A549 (cell line): ENCODE measurements at regions not wholly inside any gene's neighbourhood (a gene's known extent, or its start where the extent isn't known, plus 50 kb on each side); places are given as distances from the start of the nearest gene placed in this dataset.

ENCODE experiments used
- ATAC-seq, 2 experiments: fragments of 200-7000 bp in 1 of 2; fragments of >200 bp in 1 of 2; cut with Nextera tagmentation in 1 of 2; cut with Tn5 transposase in 1 of 2; 3 replicates each; pipeline versions ENCODE4 v1.8.0 to v1.9.1; 2018 to 2020; ENCODE audit warnings: mild to moderate bottlenecking in 1 of 2, moderate library complexity in 1 of 2
- CTCF ChIA-PET: fragments of 300-600 bp; sonication (Branson Sonifier 250); formaldehyde crosslinking; extraction: SDS; loops from one replicate; lab custom pipeline; 2021; ENCODE audit warnings: antibody characterized with exemption, inconsistent platforms; lab: Yijun Ruan, JAX
- POLR2A ChIA-PET: fragments of 350-600 bp; formaldehyde crosslinking; extraction: SDS; loops from one replicate; lab custom pipeline; 2021; ENCODE audit warnings: antibody characterized with exemption, inconsistent platforms; lab: Yijun Ruan, JAX
- DNase-seq, 2 experiments: peaks; one replicate each; pipeline versions ENCODE4 v3.0.0 to v3.0.0-alpha.2; 2011 to 2016; ENCODE audit warnings: low read depth in 1 of 2, low spot score in 1 of 2
- FAIRE-seq: peaks from 2 replicates; lab custom pipeline; 2011; peaks lifted over from hg19 to GRCh38; lab: Jason Lieb, UNC
- H3K27ac ChIP-seq, 2 experiments: fragments of >200 bp; sonication (Bioruptor Twin); formaldehyde crosslinking; 3 replicates each; pipeline ENCODE4 v1.5.1; 2016 to 2017
- H3K4me1 ChIP-seq: fragments of >200 bp; sonication (Bioruptor Twin); formaldehyde crosslinking; 3 replicates; pipeline ENCODE4 v1.6.1; 2016
- H3K4me2 ChIP-seq: fragments of >200 bp; sonication (Bioruptor Twin); formaldehyde crosslinking; 3 replicates; pipeline ENCODE4 v1.6.1; 2016
- H3K4me3 ChIP-seq: fragments of >200 bp; sonication (Bioruptor Twin); formaldehyde crosslinking; 3 replicates; pipeline ENCODE4 v1.5.1; 2016
- H3K9me3 ChIP-seq: fragments of >200 bp; sonication (Bioruptor Twin); formaldehyde crosslinking; 3 replicates; pipeline ENCODE4 v1.6.1; 2016
- ATOH8 ChIP-seq: fragments of 250-450 bp; sonication (Bioruptor Pico); IDR thresholded peaks from 2 replicates; pipeline ENCODE4 v1.5.0; 2020; ENCODE audit warnings: low read depth, mild to moderate bottlenecking, moderate library complexity
- CBX8 ChIP-seq: fragments of 200-600 bp; sonication (generic); IDR thresholded peaks from 2 replicates; pipeline ENCODE4 v1.6.1; 2016
- CHD2 ChIP-seq: fragments of 150-350 bp; IDR thresholded peaks from 2 replicates; pipeline ENCODE4 v1.6.1; 2014; ENCODE audit warnings: low read length; ENCODE audit not compliant: partially characterized antibody
- EHF ChIP-seq: fragments of 250-450 bp; sonication (Bioruptor Pico); IDR thresholded peaks from 2 replicates; pipeline ENCODE4 v1.5.0; 2020; ENCODE audit warnings: mild to moderate bottlenecking
- EP300 ChIP-seq, 2 experiments: fragments of >200 bp; sonication (Bioruptor Twin); formaldehyde crosslinking; IDR thresholded peaks; 2 replicates in 1 of 2; 3 replicates in 1 of 2; pipeline ENCODE4 v1.6.1; 2016 to 2017
- ESRRA ChIP-seq: fragments of 150-350 bp; IDR thresholded peaks from 2 replicates; pipeline ENCODE4 v1.6.1; 2014; ENCODE audit warnings: mild to moderate bottlenecking, low read length, borderline replicate concordance
- FOSB ChIP-seq: fragments of 250-450 bp; sonication (Bioruptor Pico); IDR thresholded peaks from 2 replicates; pipeline ENCODE4 v1.5.0; 2020; ENCODE audit warnings: mild to moderate bottlenecking, moderate library complexity
- HES2 ChIP-seq: fragments of >200 bp; sonication (Bioruptor Twin); formaldehyde crosslinking; IDR thresholded peaks from 2 replicates; pipeline ENCODE4 v1.6.1; 2016
- HOXA7 ChIP-seq: fragments of 250-450 bp; sonication (Bioruptor Pico); IDR thresholded peaks from 2 replicates; pipeline ENCODE4 v1.5.0; 2020; ENCODE audit warnings: mild to moderate bottlenecking, moderate library complexity
- HOXB5 ChIP-seq: fragments of 250-450 bp; sonication (Bioruptor Pico); IDR thresholded peaks from 2 replicates; pipeline ENCODE4 v1.5.0; 2020; ENCODE audit warnings: mild to moderate bottlenecking, moderate library complexity
- KDM1A ChIP-seq: fragments of 200-600 bp; sonication (generic); IDR thresholded peaks from 2 replicates; pipeline ENCODE4 v1.6.1; 2016; ENCODE audit warnings: low read depth, mild to moderate bottlenecking
- MAFK ChIP-seq: fragments of 450-650 bp; IDR thresholded peaks from 2 replicates; pipeline ENCODE4 v1.6.1; 2014; ENCODE audit not compliant: partially characterized antibody
- MYC ChIP-seq: IDR thresholded peaks from 2 replicates; pipeline ENCODE4 v1.6.1; 2012; ENCODE audit warnings: mild to moderate bottlenecking, inconsistent platforms, low read length, improper control_type of control experiment, borderline replicate concordance
- NPAS2 ChIP-seq: fragments of 250-450 bp; sonication (Bioruptor Pico); IDR thresholded peaks from 2 replicates; pipeline ENCODE4 v1.8.0; 2022; ENCODE audit warnings: mild to moderate bottlenecking, moderate library complexity, borderline replicate concordance
- NR3C1 ChIP-seq: fragments of >200 bp; sonication (Bioruptor Twin); formaldehyde crosslinking; IDR thresholded peaks from 3 replicates; pipeline ENCODE4 v1.6.1; 2017
- PBX3 ChIP-seq: IDR thresholded peaks from 2 replicates; pipeline ENCODE4 v1.6.1; 2012
- PHF8 ChIP-seq: fragments of 200-600 bp; sonication (generic); IDR thresholded peaks from 2 replicates; pipeline ENCODE4 v1.6.1; 2016; ENCODE audit warnings: low read depth, mild to moderate bottlenecking, antibody characterized with exemption, moderate library complexity, borderline replicate concordance
- POLR2A ChIP-seq: IDR thresholded peaks from 2 replicates; pipeline ENCODE4 v1.6.1; 2012; ENCODE audit warnings: mild to moderate bottlenecking, low read length
- RAD21 ChIP-seq, 2 experiments: fragments of >200 bp in 1 of 2; sonication (Bioruptor Twin) in 1 of 2; formaldehyde crosslinking in 1 of 2; IDR thresholded peaks in 1 of 2; conservative IDR thresholded peaks in 1 of 2; 2 replicates in 1 of 2; 3 replicates in 1 of 2; pipeline ENCODE4 v1.6.1; 2012 to 2018; ENCODE audit warnings: inconsistent platforms in 1 of 2
- RARB ChIP-seq: fragments of 250-450 bp; sonication (Bioruptor Pico); IDR thresholded peaks from 2 replicates; pipeline ENCODE4 v1.8.0; 2021; ENCODE audit warnings: mild to moderate bottlenecking, moderate library complexity
- REST ChIP-seq: fragments of 200-600 bp; sonication (generic); IDR thresholded peaks from 2 replicates; pipeline ENCODE4 v1.6.1; 2016; ENCODE audit warnings: antibody characterized with exemption, mild to moderate bottlenecking, moderate library complexity
- TP53 ChIP-seq: fragments of 250-450 bp; sonication (Bioruptor Pico); IDR thresholded peaks from 2 replicates; pipeline ENCODE4 v1.5.0; 2021; ENCODE audit warnings: mild to moderate bottlenecking, moderate library complexity
- WGBS: methylation state at CpG from one replicate; pipeline ENCODE4 v1.1.6; 2017; ENCODE audit errors: missing lambda C conversion rate; 5-methylcytosine and 5-hydroxymethylcytosine counted together
- TF ChIP-seq, protein P1 (sequence below): fragments of 250-450 bp; sonication (Bioruptor Pico); IDR thresholded peaks from 2 replicates; pipeline ENCODE4 v1.5.0; 2021; ENCODE audit warnings: mild to moderate bottlenecking, moderate library complexity, borderline replicate concordance

GRCh38 chr1:83104558-83104957 lies 894.4 kb downstream of the TTLL7 start (continued):
- TF ChIP-seq REST (no peak), POLR2A (no peak), CHD2 (no peak), PHF8 (no peak), CBX8 (no peak)

GRCh38 chr1:83103341-83103740 lies 895.6 kb downstream of the TTLL7 start:
- ChIA-PET POLR2A (no interaction called here), CTCF (no interaction called here)
- DNase-seq (no peak), FAIRE-seq (no peak), ATAC-seq (no peak)
- no peak overlapping the region for H3K4me3 ChIP-seq
- no peak for TF ChIP-seq NR3C1
- H3K9me3 ChIP-seq: no peaks in the 10 kb centered on the region
- H3K4me1 ChIP-seq: no peaks in the 10 kb centered on the region
- 9% methylated on average over 2 of the region's 2 CpGs for WGBS
- no peak overlapping the region for H3K4me2 ChIP-seq
- no peak overlapping the region for H3K27ac ChIP-seq

DNA sequence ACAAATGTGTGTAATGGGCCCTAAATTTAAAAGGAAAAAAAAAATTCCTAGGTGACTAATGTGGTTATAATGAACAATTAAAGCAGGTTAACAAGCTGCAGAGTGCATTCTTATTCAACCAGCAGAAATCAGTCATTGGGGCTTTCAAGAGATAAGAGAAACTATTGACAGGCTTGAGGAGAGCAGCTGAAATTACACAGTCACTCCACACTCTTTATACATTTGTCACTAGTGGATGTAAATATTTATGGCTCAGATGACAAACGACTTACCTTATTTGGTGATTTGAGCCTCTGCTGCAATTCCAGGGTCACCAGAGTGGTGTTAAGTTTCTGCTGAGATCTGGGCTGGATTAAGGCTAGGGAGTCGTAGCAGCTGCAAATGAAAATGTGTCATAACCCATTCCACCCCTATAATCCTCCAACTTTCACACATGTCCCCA lies 896.3 kb downstream of the TTLL7 start:
- WGBS: 0% methylated on average over 2 of the region's 2 CpGs
- TF ChIP-seq CHD2 (no peak), PHF8 (no peak), RAD21 (conservative IDR thresholded peaks at IDR 0.05 in 1 of 2, IDR thresholded peaks at IDR 0.05 in 1 of 2) (no peak), NPAS2 (CRISPR knock-in tag) (no peak), MAFK (no peak), TP53 (CRISPR knock-in tag) (no peak), EHF (CRISPR knock-in tag) (no peak), HOXA7 (CRISPR knock-in tag) (no peak), HOXB5 (no peak), ESRRA (no peak), MYC (no peak), HES2 (no peak), NR3C1 (no peak), EP300 (IDR thresholded peaks at IDR 0.05) (no peak), RARB (no peak), FOSB (CRISPR knock-in tag) (no peak), KDM1A (no peak), ATOH8 (CRISPR knock-in tag) (no peak), PBX3 (no peak)
- TF ChIP-seq, protein P1, sequence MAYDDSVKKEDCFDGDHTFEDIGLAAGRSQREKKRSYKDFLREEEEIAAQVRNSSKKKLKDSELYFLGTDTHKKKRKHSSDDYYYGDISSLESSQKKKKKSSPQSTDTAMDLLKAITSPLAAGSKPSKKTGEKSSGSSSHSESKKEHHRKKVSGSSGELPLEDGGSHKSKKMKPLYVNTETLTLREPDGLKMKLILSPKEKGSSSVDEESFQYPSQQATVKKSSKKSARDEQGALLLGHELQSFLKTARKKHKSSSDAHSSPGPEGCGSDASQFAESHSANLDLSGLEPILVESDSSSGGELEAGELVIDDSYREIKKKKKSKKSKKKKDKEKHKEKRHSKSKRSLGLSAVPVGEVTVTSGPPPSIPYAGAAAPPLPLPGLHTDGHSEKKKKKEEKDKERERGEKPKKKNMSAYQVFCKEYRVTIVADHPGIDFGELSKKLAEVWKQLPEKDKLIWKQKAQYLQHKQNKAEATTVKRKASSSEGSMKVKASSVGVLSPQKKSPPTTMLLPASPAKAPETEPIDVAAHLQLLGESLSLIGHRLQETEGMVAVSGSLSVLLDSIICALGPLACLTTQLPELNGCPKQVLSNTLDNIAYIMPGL (CRISPR knock-in tag): no peak
- FAIRE-seq (no peak), ATAC-seq (no peak), DNase-seq (no peak)
- Histone ChIP-seq H3K4me2 (no peak overlapping the region), H3K27ac (no peak overlapping the region), H3K4me3 (no peak overlapping the region), H3K9me3 (no peaks in the 10 kb centered on the region), H3K4me1 (no peaks in the 10 kb centered on the region)
- POLR2A ChIA-PET: no interaction called here
- CTCF ChIA-PET: no interaction called here
